Testis (tissue), 2 donors: ENCODE measurements at regions not wholly inside any gene's neighbourhood (a gene's known extent, or its start where the extent isn't known, plus 50 kb on each side); places are given as distances from the start of the nearest gene placed in this dataset.

Experiments
- CTCF ChIP-seq, 3 experiments: fragments of 450-650 bp in 2 of 3; fragments of 200-600 bp in 1 of 3; sonication (generic) in 1 of 3; IDR thresholded peaks; one replicate each; pipeline ENCODE4 v1.5.1; 2016 to 2019; ENCODE audit warnings: antibody characterized with exemption in 3 of 3, mild to moderate bottlenecking in 2 of 3, moderate library complexity in 1 of 3
- POLR2A ChIP-seq: fragments of 450-650 bp; IDR thresholded peaks from one replicate; pipeline ENCODE4 v1.6.1; 2017; ENCODE audit warnings: antibody characterized with exemption, mild to moderate bottlenecking, moderate library complexity

- TF ChIP-seq CTCF (IDR thresholded peaks at IDR 0.05) = no peak
- TF ChIP-seq POLR2A = no peak
Measured at GRCh38 chr15:95880031-95880570, 450.4 kb upstream of the NR2F2 start.
